GM12872 (cell line): ENCODE measurements at regions not wholly inside any gene's neighbourhood (a gene's known extent, or its start where the extent isn't known, plus 50 kb on each side); places are given as distances from the start of the nearest gene placed in this dataset.

Experiments
- CTCF ChIP-seq: IDR thresholded peaks from 3 replicates; pipeline ENCODE4 v1.5.1; 2011; ENCODE audit warnings: low read depth, mild to moderate bottlenecking, low read length, moderate library complexity; ENCODE audit not compliant: insufficient read depth

- TF ChIP-seq CTCF = no peak
Measured at GRCh38 chr7:81484261-81484660, 285.6 kb downstream of the HGF start.

- peak; percentile 40; the same call in 2 of the 3 replicates for TF ChIP-seq CTCF
Measured at GRCh38 chr7:81482600-81483186, 287.2 kb downstream of the HGF start.

- TF ChIP-seq CTCF = no peak
Measured at GRCh38 chr7:81478664-81479063, 291.2 kb downstream of the HGF start.

- TF ChIP-seq CTCF = no peak
Measured at GRCh38 chr7:81473236-81473635, 296.6 kb downstream of the HGF start.

- TF ChIP-seq CTCF = no peak
Measured at GRCh38 chr7:81470724-81471379, 299.0 kb downstream of the HGF start.

- peak; percentile 62 for TF ChIP-seq CTCF
Measured at GRCh38 chr7:81469869-81470723, 299.8 kb downstream of the HGF start.

- TF ChIP-seq CTCF = no peak
Measured at GRCh38 chr7:81469153-81469868, 300.5 kb downstream of the HGF start.
